ENCODE measurements at regions not wholly inside any gene's neighbourhood (a gene's known extent, or its start where the extent isn't known, plus 50 kb on each side); places are given as distances from the start of the nearest gene placed in this dataset.

- H3K4me2 ChIP-seq (ENCODE audit: insufficient read depth, insufficient read length, low read length) = no peak overlapping the region
- WGBS (ENCODE audit: extremely low coverage, insufficient read length, low lambda C conversion rate) = no CpG with 5 or more reads among the region's 5 CpGs
- H3K27ac Mint-ChIP-seq = no peak overlapping the region
Observed at GRCh38 chr9:13900449-13900848, 413.5 kb downstream of the NFIB start.

More at GRCh38 chr9:13900449-13900848, 413.5 kb downstream of the NFIB start:
- Histone ChIP-seq H3K4me1 (ENCODE audit: insufficient read depth, low read length) (peaks cover 3% of the 10 kb centered on the region; the same call in 1 of the 2 replicates), H2AK5ac (ENCODE audit: insufficient read length, low read length) (no peak overlapping the region), H3K14ac (ENCODE audit: insufficient read depth, low read length) (no peak overlapping the region), H2BK20ac (ENCODE audit: low read depth, low read length, poor library complexity, severe bottlenecking) (no peak overlapping the region), H3K79me1 (ENCODE audit: insufficient read depth, low read depth, low read length, poor library complexity, severe bottlenecking) (no peaks in the 10 kb centered on the region), H4K91ac (ENCODE audit: insufficient read length, low read depth, low read length) (no peak overlapping the region), H3K79me2 (ENCODE audit: insufficient read depth, low read length) (no peaks in the 10 kb centered on the region), H2BK12ac (ENCODE audit: insufficient read length, low read depth, low read length) (no peak overlapping the region), H4K20me1 (ENCODE audit: control insufficient read depth, insufficient read depth, insufficient read length) (no peaks in the 10 kb centered on the region), H3K4ac (ENCODE audit: low read depth, low read length) (no peak overlapping the region), H2BK5ac (ENCODE audit: insufficient read length, low read length) (no peak overlapping the region), H3K23me2 (ENCODE audit: insufficient read length, low read depth, low read length, poor library complexity, severe bottlenecking) (no peaks in the 10 kb centered on the region), H4K8ac (replicated peaks; ENCODE audit: insufficient read length, low read depth, low read length) (no peak overlapping the region), H3K27ac (ENCODE audit: insufficient read length, low read depth, low read length) (no peak overlapping the region), H3K27me3 (ENCODE audit: insufficient read depth, low read length) (no peaks in the 10 kb centered on the region), H3K23ac (ENCODE audit: insufficient read length, low read depth, low read length) (no peak overlapping the region), H4K5ac (ENCODE audit: insufficient read length, low read depth, low read length) (no peak overlapping the region), H2BK120ac (ENCODE audit: low read depth, low read length, poor library complexity, severe bottlenecking) (no peak overlapping the region), H2AFZ (ENCODE audit: low read length) (no peak overlapping the region), H2BK15ac (ENCODE audit: low read depth, low read length) (no peak overlapping the region), H3K56ac (ENCODE audit: insufficient read length, low read depth, low read length) (no peak overlapping the region), H3K9me3 (ENCODE audit: control insufficient read depth, low read depth, low read length) (no peaks in the 10 kb centered on the region), H3K9ac (ENCODE audit: extremely low read depth, insufficient read length, low read length) (no peak overlapping the region), H3K18ac (ENCODE audit: insufficient read length, low read depth, low read length) (no peak overlapping the region), H3T11ph (ENCODE audit: low read length) (no peak overlapping the region)
- TF ChIP-seq CTCF (conservative IDR thresholded peaks at IDR 0.05) = no peak
- H3K4me1 Mint-ChIP-seq = peaks cover 23 to 31% of the 10 kb centered on the region in 2 experiments
- H3K4me3 Mint-ChIP-seq = no peak overlapping the region
- no peaks in the 10 kb centered on the region for H3K9me3 Mint-ChIP-seq
- H3K27me3 Mint-ChIP-seq (ENCODE audit: low read depth) = no peaks in the 10 kb centered on the region
- H3K36me3 Mint-ChIP-seq (ENCODE audit: insufficient read depth in 1 of 3, low read depth in 3 of 3) = no peaks in the 10 kb centered on the region
- no peak for DNase-seq
